T-helper 1 cell treated with Interleukin-12 subunit alpha and Interleukin-12 subunit beta and Interleukin-4 antibody, amounts not matched to agents 30 μg/mL and 1 μg/mL, for 36 hours (primary cell): ENCODE measurements at regions not wholly inside any gene's neighbourhood (a gene's known extent, or its start where the extent isn't known, plus 50 kb on each side); places are given as distances from the start of the nearest gene placed in this dataset.
"Not testable (repeated sequence)": the region's sequence is repeated elsewhere in the genome, so short reads cannot be mapped to it uniquely, and the experiment has no call there.

Source experiments
- H3K27ac Mint-ChIP-seq: one replicate; pipeline ENCODE4 v1.8.0; 2021; ENCODE audit warnings: mild to moderate bottlenecking, mixed read lengths
- H3K27me3 Mint-ChIP-seq: one replicate; pipeline ENCODE4 v1.8.0; 2021; ENCODE audit warnings: low read depth, mixed read lengths
- H3K36me3 Mint-ChIP-seq: one replicate; pipeline ENCODE4 v1.8.0; 2021; ENCODE audit warnings: low read depth, mixed read lengths
- H3K4me1 Mint-ChIP-seq: one replicate; pipeline ENCODE4 v1.8.0; 2021; ENCODE audit warnings: low read depth, mixed read lengths
- H3K4me3 Mint-ChIP-seq: one replicate; pipeline ENCODE4 v1.8.0; 2021; ENCODE audit warnings: mild to moderate bottlenecking, moderate library complexity, mixed read lengths
- H3K9me3 Mint-ChIP-seq: one replicate; pipeline ENCODE4 v1.8.0; 2021; ENCODE audit warnings: mixed read lengths

- H3K4me3 Mint-ChIP-seq: no peak overlapping the region
- no peaks in the 10 kb centered on the region for H3K36me3 Mint-ChIP-seq
- no peaks in the 10 kb centered on the region for H3K4me1 Mint-ChIP-seq
- no peaks in the 10 kb centered on the region for H3K9me3 Mint-ChIP-seq
- H3K27me3 Mint-ChIP-seq: no peaks in the 10 kb centered on the region
- H3K27ac Mint-ChIP-seq: no peak overlapping the region
Measured at GRCh38 chr6:8941577-8941976, 506.2 kb upstream of the SLC35B3 start.

- Mint-ChIP-seq H3K4me3 (no peak overlapping the region), H3K36me3 (no peaks in the 10 kb centered on the region), H3K4me1 (no peaks in the 10 kb centered on the region), H3K27ac (no peak overlapping the region), H3K9me3 (no peaks in the 10 kb centered on the region), H3K27me3 (no peaks in the 10 kb centered on the region)
Measured at GRCh38 chr6:8940356-8940755, 505.0 kb upstream of the SLC35B3 start.

GRCh38 chr6:8939615-8940014 lies 504.3 kb upstream of the SLC35B3 start:
- H3K36me3 Mint-ChIP-seq: no peaks in the 10 kb centered on the region
- H3K4me3 Mint-ChIP-seq: no peak overlapping the region
- H3K27me3 Mint-ChIP-seq: no peaks in the 10 kb centered on the region
- no peak overlapping the region for H3K27ac Mint-ChIP-seq
- H3K9me3 Mint-ChIP-seq: no peaks in the 10 kb centered on the region
- no peaks in the 10 kb centered on the region for H3K4me1 Mint-ChIP-seq

- Mint-ChIP-seq H3K27ac (no peak overlapping the region), H3K9me3 (no peaks in the 10 kb centered on the region), H3K4me3 (no peak overlapping the region), H3K4me1 (no peaks in the 10 kb centered on the region), H3K36me3 (no peaks in the 10 kb centered on the region), H3K27me3 (no peaks in the 10 kb centered on the region)
Measured at GRCh38 chr6:8934318-8934717, 499.0 kb upstream of the SLC35B3 start.

- Mint-ChIP-seq H3K9me3 (no peaks in the 10 kb centered on the region), H3K27me3 (no peaks in the 10 kb centered on the region), H3K4me1 (no peaks in the 10 kb centered on the region), H3K27ac (no peak overlapping the region), H3K4me3 (no peak overlapping the region), H3K36me3 (no peaks in the 10 kb centered on the region)
Measured at GRCh38 chr6:8930009-8930408, 494.7 kb upstream of the SLC35B3 start.

GRCh38 chr6:8920244-8920643 lies 484.9 kb upstream of the SLC35B3 start:
- not testable (repeated sequence) for H3K9me3 Mint-ChIP-seq, H3K27me3 Mint-ChIP-seq, H3K4me1 Mint-ChIP-seq, H3K4me3 Mint-ChIP-seq, H3K27ac Mint-ChIP-seq, H3K36me3 Mint-ChIP-seq

- no peaks in the 10 kb centered on the region for H3K4me1 Mint-ChIP-seq
Measured at GRCh38 chr6:8918196-8918595, 482.9 kb upstream of the SLC35B3 start.

GRCh38 chr6:8914700-8915099 lies 479.4 kb upstream of the SLC35B3 start:
- Mint-ChIP-seq H3K9me3 (no peaks in the 10 kb centered on the region), H3K27ac (no peak overlapping the region), H3K27me3 (no peaks in the 10 kb centered on the region), H3K36me3 (no peaks in the 10 kb centered on the region), H3K4me1 (no peaks in the 10 kb centered on the region), H3K4me3 (no peak overlapping the region)

More at GRCh38 chr6:8918196-8918595, 482.9 kb upstream of the SLC35B3 start:
- no peaks in the 10 kb centered on the region for H3K36me3 Mint-ChIP-seq
- H3K4me3 Mint-ChIP-seq: no peak overlapping the region
- H3K9me3 Mint-ChIP-seq: no peaks in the 10 kb centered on the region
- H3K27me3 Mint-ChIP-seq: no peaks in the 10 kb centered on the region
- H3K27ac Mint-ChIP-seq: no peak overlapping the region

GRCh38 chr6:8908638-8909037 lies 473.3 kb upstream of the SLC35B3 start:
- Mint-ChIP-seq H3K36me3 (no peaks in the 10 kb centered on the region), H3K9me3 (no peaks in the 10 kb centered on the region), H3K4me3 (no peak overlapping the region), H3K27ac (no peak overlapping the region), H3K4me1 (no peaks in the 10 kb centered on the region), H3K27me3 (no peaks in the 10 kb centered on the region)

GRCh38 chr6:8906699-8907098 lies 471.4 kb upstream of the SLC35B3 start:
- H3K9me3 Mint-ChIP-seq: no peaks in the 10 kb centered on the region
- no peak overlapping the region for H3K4me3 Mint-ChIP-seq
- H3K27ac Mint-ChIP-seq: no peak overlapping the region
- H3K36me3 Mint-ChIP-seq: no peaks in the 10 kb centered on the region
- H3K27me3 Mint-ChIP-seq: no peaks in the 10 kb centered on the region
- no peaks in the 10 kb centered on the region for H3K4me1 Mint-ChIP-seq

- H3K27me3 Mint-ChIP-seq: no peaks in the 10 kb centered on the region
Measured at GRCh38 chr6:8905757-8906156, 470.4 kb upstream of the SLC35B3 start.

GRCh38 chr6:8904754-8905153 lies 469.4 kb upstream of the SLC35B3 start:
- H3K9me3 Mint-ChIP-seq: no peaks in the 10 kb centered on the region
- H3K4me1 Mint-ChIP-seq: no peaks in the 10 kb centered on the region
- H3K27ac Mint-ChIP-seq: no peak overlapping the region
- H3K36me3 Mint-ChIP-seq: no peaks in the 10 kb centered on the region
- H3K27me3 Mint-ChIP-seq: no peaks in the 10 kb centered on the region
- no peak overlapping the region for H3K4me3 Mint-ChIP-seq

More at GRCh38 chr6:8905757-8906156, 470.4 kb upstream of the SLC35B3 start:
- Mint-ChIP-seq H3K4me3 (no peak overlapping the region), H3K36me3 (no peaks in the 10 kb centered on the region), H3K9me3 (no peaks in the 10 kb centered on the region), H3K27ac (no peak overlapping the region), H3K4me1 (no peaks in the 10 kb centered on the region)

GRCh38 chr6:8900056-8900455 lies 464.7 kb upstream of the SLC35B3 start:
- Mint-ChIP-seq H3K27ac (no peak overlapping the region), H3K27me3 (no peaks in the 10 kb centered on the region), H3K9me3 (no peaks in the 10 kb centered on the region), H3K4me1 (no peaks in the 10 kb centered on the region), H3K4me3 (no peak overlapping the region), H3K36me3 (no peaks in the 10 kb centered on the region)

- Mint-ChIP-seq H3K4me3 (no peak overlapping the region), H3K9me3 (no peaks in the 10 kb centered on the region), H3K4me1 (no peaks in the 10 kb centered on the region), H3K27me3 (no peaks in the 10 kb centered on the region), H3K27ac (no peak overlapping the region), H3K36me3 (no peaks in the 10 kb centered on the region)
Measured at GRCh38 chr6:8889514-8889913, 454.2 kb upstream of the SLC35B3 start.

GRCh38 chr6:8888468-8888867 lies 453.1 kb upstream of the SLC35B3 start:
- H3K4me3 Mint-ChIP-seq: no peak overlapping the region
- H3K36me3 Mint-ChIP-seq: no peaks in the 10 kb centered on the region
- H3K4me1 Mint-ChIP-seq: no peaks in the 10 kb centered on the region
- H3K27ac Mint-ChIP-seq: no peak overlapping the region
- no peaks in the 10 kb centered on the region for H3K27me3 Mint-ChIP-seq
- H3K9me3 Mint-ChIP-seq: no peaks in the 10 kb centered on the region

GRCh38 chr6:8881663-8882062 lies 446.3 kb upstream of the SLC35B3 start:
- H3K27ac Mint-ChIP-seq: no peak overlapping the region
- H3K4me1 Mint-ChIP-seq: no peaks in the 10 kb centered on the region
- no peaks in the 10 kb centered on the region for H3K36me3 Mint-ChIP-seq
- H3K9me3 Mint-ChIP-seq: no peaks in the 10 kb centered on the region
- no peak overlapping the region for H3K4me3 Mint-ChIP-seq
- H3K27me3 Mint-ChIP-seq: no peaks in the 10 kb centered on the region
